ENCODE measurements at regions not wholly inside any gene's neighbourhood (a gene's known extent, or its start where the extent isn't known, plus 50 kb on each side); places are given as distances from the start of the nearest gene placed in this dataset.

- DNase-seq: peak; percentile 84
These were observed 290.4 kb upstream of the POU3F3 start for GRCh38 chr2:104563398-104563996.

- no peak for DNase-seq
These were observed 285.7 kb upstream of the POU3F3 start for GRCh38 chr2:104568247-104568646.

- DNase-seq: no peak
These were observed 283.7 kb upstream of the POU3F3 start for GRCh38 chr2:104570259-104570658.

- DNase-seq: no peak
These were observed 281.1 kb upstream of the POU3F3 start for GRCh38 chr2:104572834-104573233.

- DNase-seq: no peak
These were observed 279.5 kb upstream of the POU3F3 start for GRCh38 chr2:104574367-104574766.

- DNase-seq: no peak
These were observed 276.8 kb upstream of the POU3F3 start for GRCh38 chr2:104577143-104577542.

GRCh38 chr2:104582471-104582870 lies 271.4 kb upstream of the POU3F3 start:
- no peak for DNase-seq

GRCh38 chr2:104583811-104584210 lies 270.1 kb upstream of the POU3F3 start:
- DNase-seq: peak; percentile 7

- DNase-seq: peak; percentile 36
These were observed 269.5 kb upstream of the POU3F3 start for GRCh38 chr2:104584393-104584792.

- no peak for DNase-seq
These were observed 258.3 kb upstream of the POU3F3 start for GRCh38 chr2:104595576-104595975.

GRCh38 chr2:104597942-104598341 lies 256.0 kb upstream of the POU3F3 start:
- no peak for DNase-seq

GRCh38 chr2:104598636-104599035 lies 255.3 kb upstream of the POU3F3 start:
- no peak for DNase-seq

GRCh38 chr2:104599787-104600510 lies 254.0 kb upstream of the POU3F3 start:
- peak; percentile 4 for DNase-seq

GRCh38 chr2:104606056-104606455 lies 247.9 kb upstream of the POU3F3 start:
- DNase-seq: no peak

- no peak for DNase-seq
These were observed 237.1 kb upstream of the POU3F3 start for GRCh38 chr2:104616856-104617255.

GRCh38 chr2:104620801-104621200 lies 233.1 kb upstream of the POU3F3 start:
- no peak for DNase-seq

GRCh38 chr2:104635608-104636007 lies 218.3 kb upstream of the POU3F3 start:
- no peak for DNase-seq

GRCh38 chr2:104638190-104638858 lies 215.6 kb upstream of the POU3F3 start:
- no peak for DNase-seq

- no peak for DNase-seq
These were observed 215.1 kb upstream of the POU3F3 start for GRCh38 chr2:104638859-104639202.

GRCh38 chr2:104641786-104642185 lies 212.1 kb upstream of the POU3F3 start:
- no peak for DNase-seq

GRCh38 chr2:104648376-104648775 lies 205.5 kb upstream of the POU3F3 start:
- no peak for DNase-seq

GRCh38 chr2:104649866-104650265 lies 204.0 kb upstream of the POU3F3 start:
- DNase-seq: no peak

- no peak for DNase-seq
These were observed 203.4 kb upstream of the POU3F3 start for GRCh38 chr2:104650405-104650996.

- DNase-seq: no peak
These were observed 199.1 kb upstream of the POU3F3 start for GRCh38 chr2:104654811-104655210.

All from NCI-H69 (cell line).